ENCODE measurements at regions not wholly inside any gene's neighbourhood (a gene's known extent, or its start where the extent isn't known, plus 50 kb on each side); places are given as distances from the start of the nearest gene placed in this dataset.
A peak's percentile ranks its signal among the peaks of the same experiment; 100 is the strongest.

GRCh38 chr20:40945754-40946450, 82.7 kb upstream of the TOP1 start (continued):
- no peak for TF ChIP-seq FOXO4 (CRISPR knock-in tag; conservative IDR thresholded peaks at IDR 0.05)
- TF ChIP-seq ZNF326 (CRISPR knock-in tag; IDR thresholded peaks at IDR 0.05; ENCODE audit: borderline replicate concordance), result no peak
- peak; percentile 34; the same call in 1 of the 2 replicates for TF ChIP-seq ZNF292 (CRISPR knock-in tag; IDR thresholded peaks at IDR 0.05; ENCODE audit: borderline replicate concordance, low read depth)
- no peak for TF ChIP-seq ZNF441 (CRISPR knock-in tag; IDR thresholded peaks at IDR 0.05; ENCODE audit: borderline replicate concordance)
- TF ChIP-seq KLF16 (CRISPR knock-in tag; IDR thresholded peaks at IDR 0.05), result no peak
- TF ChIP-seq ZFP36L1 (CRISPR knock-in tag; IDR thresholded peaks at IDR 0.05), result no peak
- no peak for TF ChIP-seq ZNF574 (CRISPR knock-in tag; IDR thresholded peaks at IDR 0.05)
- no peak for TF ChIP-seq ZNF800 (CRISPR knock-in tag; IDR thresholded peaks at IDR 0.05)
- no peak for TF ChIP-seq DZIP1 (CRISPR knock-in tag; IDR thresholded peaks at IDR 0.05)
- no peak for TF ChIP-seq CERS6 (CRISPR knock-in tag; IDR thresholded peaks at IDR 0.05)
- TF ChIP-seq TBX2 (CRISPR knock-in tag; IDR thresholded peaks at IDR 0.05; ENCODE audit: borderline replicate concordance), result 0 out of 2 replicates have a peak, but pooled peaks have one; percentile 14
- TF ChIP-seq NCOA5 (CRISPR knock-in tag; IDR thresholded peaks at IDR 0.05), result no peak
- TF ChIP-seq FOXP4 (CRISPR knock-in tag; IDR thresholded peaks at IDR 0.05), result no peak
- peak; percentile 54; the same call in 1 of the 2 replicates for TF ChIP-seq ZFP36L2 (CRISPR knock-in tag; IDR thresholded peaks at IDR 0.05)
